RPMI8226 (cell line): ENCODE measurements at regions not wholly inside any gene's neighbourhood (a gene's known extent, or its start where the extent isn't known, plus 50 kb on each side); places are given as distances from the start of the nearest gene placed in this dataset.

ENCODE experiments used
- DNase-seq: peaks from one replicate; pipeline ENCODE4 v3.0.0-alpha.2; 2015

DNA sequence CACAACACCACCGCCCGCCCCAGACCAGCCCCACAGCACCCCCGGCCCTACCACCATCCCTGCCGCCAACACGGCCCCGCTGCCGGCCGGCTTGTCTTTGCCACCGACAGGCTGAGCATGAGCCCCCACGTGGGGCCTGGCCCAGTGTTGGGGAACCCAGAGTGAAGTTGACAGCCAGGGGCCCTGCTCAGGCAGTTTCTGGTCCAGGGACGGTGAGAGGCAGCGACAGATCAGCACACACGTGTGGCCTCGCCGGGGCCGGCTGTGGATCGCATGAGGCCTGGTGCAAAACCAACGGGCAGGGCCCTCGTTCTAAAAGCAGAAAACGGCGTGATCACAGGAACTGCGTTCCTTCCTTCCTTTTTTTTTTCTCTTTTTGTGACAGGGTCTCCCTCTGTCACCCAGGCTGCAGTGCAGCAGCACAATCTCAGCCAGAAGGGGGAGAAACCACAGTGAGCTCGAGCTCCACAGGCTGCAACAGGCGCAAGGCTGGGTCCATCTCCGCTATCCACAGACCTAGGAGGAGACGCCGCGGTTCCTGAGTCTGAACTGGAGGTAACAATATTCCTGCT lies 50.5 kb upstream of the FBRSL1 start:
- DNase-seq = no peak

DNA sequence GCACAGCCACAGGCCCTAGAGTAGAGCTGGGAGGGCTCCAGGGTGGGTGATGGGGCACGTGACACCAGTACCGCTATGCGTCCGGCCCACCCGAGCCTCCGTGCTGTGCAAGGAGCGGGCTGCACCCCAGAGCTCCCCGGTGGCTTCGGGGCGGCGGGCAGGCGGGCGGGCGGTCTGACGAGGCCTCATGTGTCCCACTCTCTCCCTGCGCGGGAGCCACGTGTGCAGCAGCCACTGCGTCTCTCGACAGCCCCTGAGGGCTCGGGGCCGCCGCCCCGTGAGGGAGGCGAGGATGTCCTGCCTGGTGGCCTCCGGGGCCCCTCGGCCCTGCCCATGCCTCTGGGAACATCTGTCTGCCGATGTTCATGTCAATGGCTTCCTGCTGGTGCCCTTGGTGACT lies 51.2 kb upstream of the FBRSL1 start:
- DNase-seq = no peak

DNA sequence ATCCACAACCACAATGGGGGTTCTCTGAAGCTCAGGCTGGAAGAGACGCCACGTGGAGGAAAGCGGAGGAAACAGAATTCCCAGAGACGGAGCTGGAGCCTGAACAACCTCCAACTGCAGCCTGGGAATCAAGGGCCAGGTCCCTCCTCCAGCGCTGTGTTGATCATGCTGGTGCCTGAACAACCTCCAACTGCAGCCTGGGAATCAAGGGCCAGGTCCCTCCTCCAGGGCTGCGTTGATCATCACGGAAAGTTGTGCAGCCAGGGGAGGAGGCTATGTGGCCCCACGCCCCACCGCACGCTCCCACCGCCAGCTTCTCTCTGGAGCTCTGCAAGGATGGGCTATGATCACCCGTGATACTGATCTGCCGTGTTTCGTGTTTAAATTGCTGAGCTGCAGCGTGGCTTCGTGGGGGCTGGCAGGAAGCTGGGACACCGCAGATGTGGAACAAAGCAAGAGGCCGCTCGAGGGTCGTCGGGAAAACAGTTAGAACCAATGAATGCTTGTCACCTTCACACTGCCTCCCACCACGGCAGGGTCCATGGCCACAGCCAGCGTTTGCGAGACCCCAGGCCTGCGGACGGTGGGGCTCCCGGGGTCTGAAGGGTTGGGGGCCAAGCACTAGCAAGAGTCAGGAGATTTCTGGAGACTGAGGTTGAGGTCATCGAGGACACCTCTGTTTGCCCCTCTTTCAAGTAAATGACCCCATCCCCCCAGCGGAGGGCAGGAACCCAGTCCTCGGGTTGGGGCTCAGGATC lies 51.8 kb upstream of the FBRSL1 start:
- DNase-seq = no peak

DNA sequence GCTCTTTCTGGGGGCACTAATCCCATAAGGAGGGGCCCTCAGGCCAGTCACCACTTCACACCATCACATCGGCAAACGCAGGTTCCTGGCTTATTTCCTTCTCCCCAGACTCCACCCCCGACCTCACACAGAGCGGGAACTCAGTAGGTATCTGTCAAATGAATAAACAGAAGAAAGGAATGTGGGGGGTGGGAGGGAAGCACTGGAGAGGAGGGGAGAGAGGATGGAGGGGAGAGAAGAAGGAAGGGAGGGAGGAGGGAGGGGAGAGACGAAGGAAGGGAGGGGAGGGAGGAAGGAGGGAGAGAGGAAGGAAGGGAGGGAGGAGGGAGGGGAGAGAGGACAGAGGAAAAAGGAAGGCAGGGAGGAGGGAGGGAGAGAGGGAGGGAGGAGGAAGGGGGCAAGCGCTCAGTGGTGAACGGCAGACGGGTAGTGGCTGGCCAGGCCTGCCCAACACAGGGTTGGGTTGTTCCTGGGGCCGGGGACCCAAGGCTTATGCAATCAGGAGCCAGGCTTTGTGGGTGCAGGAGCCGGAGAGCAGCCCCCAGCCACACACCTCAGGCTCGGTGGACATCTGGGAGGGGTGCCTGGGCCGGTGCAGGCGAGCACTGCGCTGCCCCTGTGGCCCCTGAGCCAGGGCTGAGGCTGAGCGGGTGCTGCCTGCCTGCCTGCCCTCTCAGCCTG lies 52.6 kb upstream of the FBRSL1 start:
- no peak for DNase-seq

DNA sequence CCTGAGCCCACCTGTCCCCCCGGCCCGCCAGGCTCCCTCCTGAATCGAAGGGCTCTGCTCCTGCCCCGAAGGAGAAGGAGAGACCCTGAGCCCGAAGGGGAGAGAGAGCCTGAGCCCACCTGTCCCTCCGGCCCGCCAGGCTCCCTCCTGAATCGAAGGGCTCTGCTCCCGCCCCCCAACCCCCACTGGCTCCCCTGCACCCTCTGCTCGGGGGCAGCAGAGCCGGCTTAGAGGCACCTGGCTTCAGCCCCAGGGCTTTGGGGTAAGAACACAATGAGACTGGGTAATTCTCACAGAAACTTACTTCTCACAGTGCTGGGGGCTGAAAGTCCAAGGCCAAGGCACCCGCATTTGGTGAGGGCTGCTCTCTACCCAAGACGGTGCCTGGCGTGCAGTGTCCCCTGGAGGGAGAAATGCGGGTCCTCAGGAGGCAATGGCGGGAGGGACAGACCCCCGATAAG lies 53.1 kb upstream of the FBRSL1 start:
- no peak for DNase-seq

DNA sequence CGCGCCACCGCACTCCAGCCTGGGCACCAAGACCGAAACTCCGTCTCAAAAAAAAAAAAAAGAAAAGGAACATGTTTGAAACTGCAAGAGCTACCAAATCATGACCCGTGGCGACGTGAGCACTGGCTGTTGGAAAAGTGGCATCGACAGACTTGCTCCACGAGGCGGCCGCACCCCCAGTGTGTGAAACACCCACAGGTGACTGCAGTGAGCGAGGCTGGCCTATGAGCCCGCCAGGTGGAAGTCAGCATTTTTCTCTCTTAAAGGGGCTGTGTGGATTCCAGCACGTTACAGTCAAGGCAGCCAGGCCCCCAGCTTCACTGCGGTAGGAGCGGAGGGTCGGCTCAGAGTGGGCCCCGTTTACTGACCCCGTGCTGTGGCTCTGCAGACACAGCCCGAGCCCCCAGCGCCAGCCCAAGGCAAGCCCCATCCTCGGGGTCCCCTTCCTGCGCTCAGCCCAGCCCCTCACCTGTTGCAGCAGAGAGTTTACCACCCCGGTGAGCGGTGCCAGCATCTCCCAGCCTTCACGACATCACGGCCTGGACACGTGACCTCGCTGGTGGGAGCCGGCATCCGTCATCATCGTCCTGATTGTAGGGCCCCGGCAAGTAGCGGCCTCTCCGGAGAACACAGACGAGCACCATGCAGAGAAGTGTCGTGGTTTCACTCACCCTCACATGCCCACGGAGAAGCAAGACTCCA lies 54.3 kb upstream of the FBRSL1 start:
- DNase-seq = no peak

DNA sequence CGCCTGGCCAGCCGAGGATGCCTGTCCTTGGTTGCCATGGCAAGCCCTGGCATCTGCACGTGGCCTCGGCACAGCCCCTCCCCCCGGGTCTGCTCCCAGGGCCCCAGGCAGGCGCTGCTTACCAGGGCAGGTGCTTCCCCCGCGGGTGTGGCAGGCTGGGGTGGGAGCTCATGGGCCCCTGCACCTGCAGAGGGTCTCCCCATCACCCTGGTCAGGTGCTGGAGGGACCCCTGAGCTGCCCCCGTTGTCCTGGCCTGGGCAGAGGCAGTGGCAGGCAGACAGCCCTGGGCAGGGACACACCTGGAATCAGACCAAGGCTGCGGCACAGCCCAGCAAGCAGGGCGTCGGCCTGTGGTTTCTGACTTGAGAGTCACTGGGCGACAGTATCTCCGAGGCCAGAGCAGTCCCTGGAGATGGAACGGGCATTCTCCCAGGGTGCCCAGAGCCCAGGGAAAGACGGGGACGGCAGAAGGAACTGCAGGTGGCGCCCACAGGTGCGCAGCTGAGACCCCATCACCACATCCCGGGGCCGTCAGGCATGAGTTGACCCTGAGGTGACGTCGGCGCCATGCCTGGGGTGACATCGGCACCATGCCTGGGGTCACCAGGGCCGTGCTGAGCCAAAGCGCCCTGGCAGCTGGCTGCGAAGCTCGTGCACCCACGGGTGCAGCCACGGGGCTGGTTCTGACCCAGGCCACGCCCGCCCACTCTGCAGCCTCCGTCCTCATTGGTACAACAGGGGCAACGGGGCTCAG lies 56.1 kb upstream of the FBRSL1 start:
- DNase-seq = peak; percentile 72

DNA sequence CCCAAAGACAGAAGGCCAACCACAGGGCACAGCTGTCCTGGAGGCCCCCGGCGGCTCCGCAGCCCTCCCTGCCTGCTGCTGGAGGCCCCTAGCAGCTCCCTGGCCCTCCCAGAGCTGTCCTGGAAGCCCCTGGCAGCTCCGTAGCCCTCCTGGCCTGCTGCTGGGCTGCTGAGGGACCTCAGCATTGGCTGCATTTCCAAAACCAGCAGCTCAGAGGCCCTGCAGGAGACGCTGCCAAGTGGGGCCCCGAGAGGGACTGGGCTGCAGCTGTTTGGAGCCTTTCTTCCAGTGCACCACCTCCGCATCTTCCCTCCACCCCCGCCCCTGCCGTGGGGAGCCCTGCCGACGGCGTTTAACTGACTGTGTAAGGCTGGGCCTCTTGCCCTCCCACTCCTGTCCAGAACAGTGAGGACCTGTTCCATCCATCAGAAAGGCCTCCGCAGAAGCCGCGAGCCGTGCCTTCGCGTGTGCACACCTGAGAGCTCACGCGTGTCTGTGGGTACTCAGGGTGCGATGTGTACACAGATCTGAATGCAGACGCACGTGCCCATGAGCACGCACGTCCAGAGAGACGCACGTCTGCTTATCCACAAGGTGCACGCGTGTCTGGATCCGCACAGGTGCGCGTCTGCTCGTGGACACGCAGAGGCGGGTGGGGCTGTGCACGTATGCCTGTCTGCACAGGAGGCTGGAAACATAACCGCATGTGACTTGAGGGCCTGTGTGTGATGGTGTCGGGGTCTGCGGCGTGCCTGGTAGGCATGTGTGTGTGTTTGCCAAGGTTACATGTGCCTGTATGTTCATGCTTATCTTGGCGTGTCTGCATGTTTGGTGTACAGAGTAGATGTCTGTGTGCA lies 57.0 kb upstream of the FBRSL1 start:
- no peak for DNase-seq

DNA sequence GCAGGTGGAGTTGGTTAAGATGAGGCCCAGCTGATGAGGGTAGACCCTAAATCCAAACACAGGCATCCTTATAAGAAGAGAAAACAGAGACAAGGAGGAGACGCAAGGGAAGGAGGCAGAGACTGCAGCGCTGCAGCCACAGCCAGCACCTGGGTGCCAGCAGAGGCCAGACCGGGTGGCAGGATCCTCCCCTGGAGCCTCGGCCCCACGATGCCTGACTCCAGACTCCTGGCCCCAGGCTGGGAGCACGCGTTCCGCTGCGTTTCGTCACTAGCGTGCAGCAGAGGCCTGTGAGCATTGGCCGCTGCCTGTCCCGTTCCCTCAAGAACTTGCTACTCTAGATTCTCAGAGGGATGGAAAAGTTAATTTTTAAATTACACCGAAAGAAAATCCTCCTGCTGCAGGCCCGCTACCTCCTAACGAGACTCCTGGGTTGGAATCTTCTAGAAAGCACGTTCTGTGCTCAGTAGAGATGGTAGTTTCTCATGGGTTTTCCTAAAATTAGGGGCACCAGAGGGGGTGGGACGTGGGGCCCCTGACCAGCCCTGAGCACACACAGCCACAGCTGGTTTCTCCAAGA lies 57.7 kb upstream of the FBRSL1 start:
- DNase-seq = no peak

DNA sequence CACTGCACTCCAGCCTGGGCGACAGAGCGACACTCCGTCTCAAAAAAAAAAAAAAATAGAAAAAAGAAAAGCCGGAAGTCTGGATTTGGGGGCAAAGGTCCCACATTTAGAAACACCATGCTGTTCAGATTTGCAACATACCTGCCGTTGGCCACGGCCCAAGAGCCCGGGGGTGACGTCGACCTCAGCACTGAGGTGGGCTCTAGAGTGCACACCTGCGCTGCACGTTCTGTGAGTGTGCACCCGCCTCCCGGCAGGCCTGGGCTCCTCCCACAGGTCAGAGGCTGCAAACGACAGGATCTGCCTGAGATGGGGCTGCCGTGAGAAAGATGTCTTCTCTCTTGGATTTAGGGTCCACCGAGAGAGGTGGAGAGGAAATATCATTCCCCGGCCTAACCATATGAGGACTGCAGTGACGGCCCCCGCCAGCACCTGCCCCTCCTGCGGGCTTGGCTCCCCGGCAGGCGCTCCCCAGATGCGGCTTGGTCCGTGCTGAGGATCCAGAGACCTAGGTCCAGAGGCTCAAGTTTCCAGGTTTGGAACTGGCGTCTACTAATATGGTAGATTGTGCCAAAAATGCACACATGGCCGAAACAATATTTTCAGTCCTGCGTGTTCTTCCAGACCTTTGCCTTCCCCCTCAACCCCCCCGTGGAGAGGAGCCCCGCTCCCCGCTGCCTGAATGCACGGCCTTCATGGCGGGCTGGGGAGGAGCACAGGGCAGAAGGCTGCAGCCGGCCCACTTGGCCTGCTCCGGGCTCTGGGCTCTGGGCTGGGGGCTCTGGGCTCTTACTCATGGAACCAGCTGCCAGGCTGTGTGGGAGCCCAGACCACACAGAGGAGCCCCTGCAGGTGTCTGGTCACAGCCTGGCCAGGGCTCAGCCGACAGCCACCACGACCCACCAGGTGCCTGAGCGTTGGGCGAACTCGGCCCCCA lies 58.8 kb upstream of the FBRSL1 start:
- DNase-seq = no peak

DNA sequence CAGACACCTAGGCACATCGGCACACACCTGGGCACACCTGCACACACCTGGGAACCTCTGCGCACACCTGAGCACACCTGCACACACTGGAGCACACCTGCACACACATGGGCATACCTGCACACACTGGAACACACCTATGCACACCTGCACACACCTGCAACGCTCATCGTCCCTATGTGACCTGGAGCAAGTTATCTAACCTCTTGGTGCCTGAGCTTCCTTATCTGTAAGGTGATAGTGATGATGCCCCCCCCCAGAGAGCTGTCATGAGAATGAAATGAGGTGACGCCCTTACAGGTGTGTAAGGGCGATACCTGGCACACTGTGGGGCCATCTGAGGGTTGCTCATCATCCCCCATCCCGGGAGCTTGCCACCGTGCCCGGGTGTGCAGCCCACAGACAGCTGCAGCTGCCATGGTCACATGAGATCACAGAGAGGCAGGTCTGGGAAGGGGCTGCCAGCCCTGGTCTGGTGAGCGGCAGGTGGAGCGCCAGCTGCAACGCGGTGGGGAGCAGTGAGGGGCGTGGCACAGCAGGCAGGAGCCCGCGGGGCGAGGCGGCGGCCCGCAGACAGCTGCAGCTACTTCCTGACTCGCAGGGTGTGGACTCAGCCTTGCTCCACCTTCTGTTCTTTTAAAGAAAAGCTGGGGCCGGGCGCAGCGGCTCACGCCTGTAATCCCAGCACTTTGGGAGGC lies 59.9 kb upstream of the FBRSL1 start:
- peak; percentile 92 for DNase-seq

DNA sequence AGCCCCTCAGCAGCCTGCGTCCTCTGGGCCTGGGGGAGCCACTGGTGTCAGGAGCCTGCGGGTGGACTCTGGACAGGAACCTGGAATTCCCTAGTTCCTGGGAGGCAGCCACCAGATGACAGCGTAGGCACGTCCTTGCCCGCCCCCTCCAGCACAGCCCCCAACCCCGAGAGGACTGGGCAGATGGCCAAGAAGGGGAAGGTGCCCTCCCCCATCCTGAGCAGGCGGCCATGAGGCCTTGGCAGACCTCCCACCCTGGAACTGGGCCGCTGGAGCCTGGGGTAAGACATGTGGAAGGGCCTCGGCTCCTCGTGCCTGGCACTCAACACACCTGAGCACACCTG lies 60.4 kb upstream of the FBRSL1 start:
- DNase-seq = peak; percentile 67

DNA sequence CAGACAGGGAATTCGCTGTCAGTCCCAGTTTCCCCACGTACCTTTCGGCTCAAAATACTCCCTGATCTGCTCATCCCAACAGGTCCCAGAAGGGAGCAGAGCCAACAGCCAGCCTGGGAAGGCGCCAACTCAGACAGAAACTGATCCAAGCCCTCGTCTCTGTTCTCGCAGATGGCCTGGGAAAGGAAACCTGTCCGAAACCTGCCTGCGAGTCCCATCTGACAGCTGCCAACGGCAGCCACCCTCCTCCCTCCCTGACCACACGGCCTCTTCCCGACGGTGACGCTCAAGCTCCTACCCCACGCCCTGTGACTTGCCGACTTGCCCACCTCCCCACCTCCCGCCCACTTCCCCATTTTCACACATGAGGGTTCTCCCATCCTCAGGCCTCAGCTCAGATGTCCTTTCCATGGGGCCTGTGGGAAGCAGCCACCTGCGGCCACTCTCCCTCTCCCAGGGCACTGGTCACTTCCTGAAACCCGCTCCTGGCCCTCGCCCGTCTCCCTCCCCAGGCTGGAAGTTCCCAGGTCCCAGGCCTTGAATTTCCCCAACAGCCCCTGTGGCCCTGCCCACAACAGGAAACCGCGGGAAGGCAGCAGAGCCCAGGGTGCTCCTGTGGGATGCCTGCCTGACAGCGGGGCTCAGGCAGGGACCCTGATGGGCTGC lies 60.9 kb upstream of the FBRSL1 start:
- peak; percentile 65 for DNase-seq

DNA sequence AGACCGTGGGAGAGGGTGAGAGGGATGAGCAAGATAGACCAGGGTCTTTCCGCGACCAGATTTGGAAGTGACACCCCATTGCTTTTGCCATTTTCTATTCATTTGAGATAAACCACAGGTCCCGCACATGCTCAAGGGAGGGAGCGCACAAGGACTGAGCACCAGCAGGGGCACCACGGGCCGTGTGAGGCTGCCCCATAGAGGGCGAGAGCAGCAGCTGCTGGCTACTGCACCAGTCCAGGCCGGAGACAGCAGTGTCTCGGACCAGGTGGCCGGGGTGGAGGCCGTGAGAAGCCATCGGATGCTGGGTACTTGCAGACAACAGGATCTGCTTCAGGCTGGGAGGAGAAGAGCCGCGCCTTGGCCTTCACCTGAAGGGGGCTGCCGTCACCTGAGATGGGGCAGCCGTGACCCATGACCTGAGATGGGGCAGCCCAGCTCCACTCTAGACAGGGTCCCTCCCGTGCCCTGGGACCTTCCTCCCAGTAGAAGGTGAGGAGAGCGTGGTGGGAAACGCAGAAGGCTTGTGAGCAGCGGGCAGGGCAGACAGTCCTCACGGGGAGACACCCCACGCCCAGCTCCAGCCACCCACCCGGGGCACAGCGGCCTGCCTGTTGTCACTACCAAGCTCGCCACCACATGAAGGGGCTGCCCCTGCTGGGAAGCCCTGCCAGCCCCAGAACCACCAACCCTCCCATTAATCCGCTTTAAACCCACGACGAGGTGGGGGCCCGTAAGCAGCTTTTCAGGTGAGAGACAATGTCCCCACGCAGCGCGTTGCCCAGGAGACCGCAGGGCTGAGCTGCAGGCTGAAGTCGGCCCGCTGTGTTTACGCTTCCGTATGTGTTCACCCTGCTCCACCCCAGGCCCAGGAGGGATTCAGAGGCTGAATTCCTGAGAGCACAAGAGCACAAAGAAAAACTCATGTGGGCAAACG lies 61.7 kb upstream of the FBRSL1 start:
- peak; percentile 59 for DNase-seq

DNA sequence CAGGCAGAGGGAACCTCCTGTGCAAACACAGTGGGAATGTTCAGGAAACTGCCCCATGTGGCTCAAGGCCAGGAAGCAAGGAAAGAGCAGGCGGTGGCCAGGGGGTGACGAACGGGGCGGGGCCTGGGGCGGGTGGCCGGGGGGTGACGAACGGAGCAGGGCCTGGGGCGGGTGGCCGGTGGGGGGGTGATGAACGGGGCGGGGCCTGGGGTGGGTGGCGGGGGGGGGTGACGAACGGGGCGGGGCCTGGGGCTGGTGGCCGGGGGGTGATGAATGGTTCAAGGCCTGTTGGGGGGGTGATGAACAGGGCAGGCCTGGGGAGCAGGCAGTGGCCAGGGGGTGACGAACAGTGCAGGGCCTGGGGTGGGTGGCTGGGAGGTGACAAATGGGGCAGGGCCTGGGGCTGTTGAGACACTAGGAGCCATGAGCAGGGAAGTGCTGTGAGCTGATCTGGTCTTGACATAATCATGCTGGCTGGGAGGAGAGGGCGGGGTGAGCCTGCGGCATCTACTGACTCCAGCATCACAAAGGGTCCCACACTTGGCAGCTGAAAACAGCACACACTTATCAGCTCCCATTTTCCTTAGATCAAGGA lies 62.7 kb upstream of the FBRSL1 start:
- no peak for DNase-seq

DNA sequence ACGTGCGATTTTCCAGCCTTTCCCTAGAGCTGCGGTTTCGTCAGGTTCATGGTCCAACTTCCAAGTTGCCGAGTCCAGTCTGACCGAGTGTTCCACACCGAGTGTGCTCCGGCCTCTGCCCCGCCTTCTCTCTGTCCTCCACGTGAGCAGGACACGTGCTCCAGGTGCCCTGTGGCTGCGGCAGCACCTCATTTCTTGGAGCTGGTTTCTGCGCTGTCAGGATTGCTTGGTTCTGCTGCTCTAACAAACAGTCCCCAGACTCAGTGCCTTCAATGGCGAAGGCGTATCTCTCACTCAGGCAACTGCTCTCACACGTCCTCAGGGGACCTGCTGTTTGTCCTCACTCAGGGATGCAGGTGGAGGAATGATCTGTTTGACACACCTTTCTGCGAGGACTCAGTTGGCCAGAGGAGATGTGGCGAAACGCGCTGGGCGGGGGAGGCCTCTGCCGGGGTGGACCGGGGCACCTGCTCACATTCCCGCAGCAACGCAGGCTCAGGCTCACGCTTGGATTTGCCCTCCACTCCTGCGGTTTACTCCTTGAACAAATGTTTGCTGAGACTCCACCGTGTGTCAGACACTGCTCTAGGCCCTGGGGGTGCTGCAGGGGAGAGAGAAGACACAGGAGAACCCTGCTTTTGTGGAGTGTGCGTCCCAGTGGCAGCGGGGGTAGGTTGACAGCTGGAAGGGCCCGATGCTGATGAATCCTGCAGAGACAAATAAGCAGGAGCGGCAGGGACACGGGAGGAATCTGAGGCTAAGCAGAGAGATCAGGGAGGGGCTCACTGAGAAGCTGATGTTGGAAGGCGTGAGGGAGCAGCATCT lies 63.4 kb upstream of the FBRSL1 start:
- no peak for DNase-seq

DNA sequence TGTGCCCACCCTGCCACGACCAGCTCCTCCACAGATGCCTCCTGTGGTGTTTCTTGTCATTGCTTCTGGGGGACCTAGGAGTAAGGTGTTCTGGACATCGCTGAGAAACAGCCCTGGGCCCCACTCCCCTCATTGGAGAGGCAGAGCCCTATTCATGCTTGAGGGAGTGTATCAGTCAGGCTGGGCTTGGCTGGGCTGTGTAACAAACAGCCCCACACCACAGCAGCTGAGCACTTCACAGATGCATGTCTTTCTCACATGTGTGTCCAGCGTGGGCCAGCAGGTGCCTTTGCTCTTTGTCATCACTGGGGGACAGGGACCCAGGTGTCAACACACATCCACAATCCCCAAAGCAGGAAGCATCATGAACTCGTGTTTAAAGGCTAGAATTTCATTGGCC lies 65.1 kb upstream of the FBRSL1 start:
- no peak for DNase-seq
